Activated CD4-positive, alpha-beta T cell treated with anti-CD3 and anti-CD28 coated beads for 36 hours (primary cell): ENCODE measurements at regions not wholly inside any gene's neighbourhood (a gene's known extent, or its start where the extent isn't known, plus 50 kb on each side); places are given as distances from the start of the nearest gene placed in this dataset.
"Not testable (repeated sequence)": the region's sequence is repeated elsewhere in the genome, so short reads cannot be mapped to it uniquely, and the experiment has no call there.

Experiments used
- ATAC-seq: fragments of 200-7000 bp; cut with Tn5 transposase; one replicate; pipeline ENCODE4 v1.10.0; 2021; ENCODE audit warnings: mild to moderate bottlenecking, moderate library complexity
- CTCF ChIA-PET: fragments of 350-600 bp; sonication (Branson Sonifier 250); formaldehyde crosslinking; loops from one replicate; lab custom pipeline; 2021; ENCODE audit warnings: antibody characterized with exemption; lab: Charles Lee
- POLR2A ChIA-PET: fragments of 350-600 bp; sonication (Branson Sonifier 250); formaldehyde crosslinking; loops from one replicate; lab custom pipeline; 2021; ENCODE audit warnings: antibody characterized with exemption, inconsistent platforms; lab: Charles Lee
- DNase-seq: peaks from one replicate; pipeline ENCODE4 v3.0.0-alpha.2; 2020
- H3K27ac Mint-ChIP-seq: one replicate; pipeline ENCODE4 v1.8.0; 2021; ENCODE audit warnings: mixed read lengths
- H3K27me3 Mint-ChIP-seq: one replicate; pipeline ENCODE4 v1.8.0; 2021; ENCODE audit warnings: mixed read lengths
- H3K36me3 Mint-ChIP-seq: one replicate; pipeline ENCODE4 v1.8.0; 2021; ENCODE audit warnings: low read depth, mixed read lengths
- H3K4me1 Mint-ChIP-seq: one replicate; pipeline ENCODE4 v1.8.0; 2021; ENCODE audit warnings: mixed read lengths
- H3K4me3 Mint-ChIP-seq: one replicate; pipeline ENCODE4 v1.8.0; 2021; ENCODE audit warnings: mild to moderate bottlenecking, moderate library complexity, mixed read lengths
- H3K9me3 Mint-ChIP-seq: one replicate; pipeline ENCODE4 v1.8.0; 2021; ENCODE audit warnings: low read depth, mixed read lengths
- intact Hi-C, 2 experiments: fragments of 100-400 bp; cut with DNase I in 1 of 2; cut with micrococcal nuclease in 1 of 2; formaldehyde crosslinking; loops; one replicate each; pipeline versions ENCODE4 v1.14.2 to v1.15.1; 2022 to 2024; cut with DNase I, micrococcal nuclease

GRCh38 chr1:181222972-181223505 is 134.5 kb downstream of the IER5 start:
- no peak for DNase-seq
- Mint-ChIP-seq H3K27ac (no peak overlapping the region), H3K36me3 (no peaks in the 10 kb centered on the region), H3K9me3 (peaks cover 8% of the 10 kb centered on the region), H3K27me3 (peaks cover 4% of the 10 kb centered on the region), H3K4me3 (no peak overlapping the region), H3K4me1 (no peaks in the 10 kb centered on the region)
- intact Hi-C loops = no loop called here
- ATAC-seq = no peak
- POLR2A ChIA-PET = no interaction called here
- CTCF ChIA-PET = interaction anchor here (0.6 to 1.2 kb wide), 4 partner anchors 15 to 145 kb away, joined by 3 to 4 read pairs (median 3); no protein-coding TSS in a partner anchor

- intact Hi-C loops, H3K27me3 Mint-ChIP-seq, H3K36me3 Mint-ChIP-seq, POLR2A ChIA-PET, H3K4me1 Mint-ChIP-seq, ATAC-seq, DNase-seq, H3K4me3 Mint-ChIP-seq, CTCF ChIA-PET, H3K27ac Mint-ChIP-seq, H3K9me3 Mint-ChIP-seq: not testable (repeated sequence)
Observed at GRCh38 chr1:181226728-181227127, 138.2 kb downstream of the IER5 start.

GRCh38 chr1:181239086-181239485 is 150.6 kb downstream of the IER5 start:
- H3K4me1 Mint-ChIP-seq = no peaks in the 10 kb centered on the region
- no peak overlapping the region for H3K27ac Mint-ChIP-seq
- POLR2A ChIA-PET = no interaction called here
- H3K36me3 Mint-ChIP-seq = no peaks in the 10 kb centered on the region
- ATAC-seq (no peak), DNase-seq (no peak)
- intact Hi-C loops = no loop called here
- no peaks in the 10 kb centered on the region for H3K27me3 Mint-ChIP-seq
- CTCF ChIA-PET = interaction anchor here (1.5 kb wide), 1 partner anchor 842 kb away, joined by 3 read pairs; no protein-coding TSS in a partner anchor
- no peak overlapping the region for H3K4me3 Mint-ChIP-seq
- H3K9me3 Mint-ChIP-seq = no peaks in the 10 kb centered on the region

- H3K4me3 Mint-ChIP-seq, H3K36me3 Mint-ChIP-seq, H3K27me3 Mint-ChIP-seq, DNase-seq, H3K4me1 Mint-ChIP-seq, ATAC-seq, intact Hi-C loops, H3K27ac Mint-ChIP-seq, CTCF ChIA-PET, POLR2A ChIA-PET: not testable (repeated sequence)
- H3K9me3 Mint-ChIP-seq = peaks cover 15% of the 10 kb centered on the region
Observed at GRCh38 chr1:181246320-181246719, 157.8 kb downstream of the IER5 start.

DNA sequence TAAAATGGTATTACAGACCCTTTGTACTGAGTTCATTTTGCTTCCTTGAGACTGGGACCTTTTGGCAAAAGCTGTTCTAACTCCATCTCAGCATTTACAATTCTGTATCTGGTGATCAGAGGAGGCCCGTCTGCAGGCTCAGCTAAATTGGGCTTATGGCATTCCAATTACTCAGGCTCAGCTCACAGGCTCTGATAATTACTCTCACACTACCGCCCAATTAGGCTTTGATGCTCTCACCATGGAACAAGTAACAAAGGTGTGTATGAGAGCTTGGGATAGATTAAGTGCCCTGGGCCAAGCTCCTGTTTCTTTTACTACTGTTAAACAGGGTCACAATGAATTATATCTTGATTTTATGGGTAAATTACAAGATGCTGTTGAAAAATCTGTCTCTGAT is 159.9 kb downstream of the IER5 start:
- DNase-seq, H3K36me3 Mint-ChIP-seq, ATAC-seq, H3K27me3 Mint-ChIP-seq, H3K4me3 Mint-ChIP-seq, H3K4me1 Mint-ChIP-seq, POLR2A ChIA-PET, CTCF ChIA-PET, H3K27ac Mint-ChIP-seq, intact Hi-C loops: not testable (repeated sequence)
- H3K9me3 Mint-ChIP-seq = peaks cover 15% of the 10 kb centered on the region

DNA sequence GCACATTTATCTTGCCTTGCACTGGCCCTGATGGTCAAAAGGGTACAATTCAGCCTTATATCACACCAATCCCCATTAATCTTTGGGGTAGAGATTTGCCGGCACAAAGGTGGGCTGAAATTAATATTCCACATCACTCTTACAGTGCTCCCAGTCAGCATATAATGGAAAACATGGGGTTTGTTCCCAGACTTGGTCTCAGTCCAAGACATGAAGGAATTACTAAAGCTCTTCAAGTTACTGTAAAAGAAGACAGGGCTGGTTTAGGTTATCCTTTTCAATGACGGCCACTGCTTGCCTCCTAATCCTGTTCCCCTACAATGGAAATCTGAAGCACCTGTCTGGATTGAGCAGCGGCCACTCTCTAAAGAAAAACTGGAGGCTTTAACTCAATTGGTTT is 160.7 kb downstream of the IER5 start:
- no peak for ATAC-seq
- ChIA-PET POLR2A (no interaction called here), CTCF (no interaction called here)
- intact Hi-C loops = no loop called here
- Mint-ChIP-seq H3K27me3 (no peaks in the 10 kb centered on the region), H3K4me1 (no peaks in the 10 kb centered on the region), H3K4me3 (no peak overlapping the region), H3K27ac (no peak overlapping the region), H3K36me3 (no peaks in the 10 kb centered on the region), H3K9me3 (peaks cover 17% of the 10 kb centered on the region)
- no peak for DNase-seq

- H3K27me3 Mint-ChIP-seq = no peaks in the 10 kb centered on the region
- POLR2A ChIA-PET = no interaction called here
- DNase-seq = no peak
- H3K4me1 Mint-ChIP-seq = no peaks in the 10 kb centered on the region
- H3K27ac Mint-ChIP-seq = no peak overlapping the region
- no peak for ATAC-seq
- CTCF ChIA-PET = no interaction called here
- intact Hi-C loops = no loop called here
- H3K9me3 Mint-ChIP-seq = peaks cover 22% of the 10 kb centered on the region
- no peaks in the 10 kb centered on the region for H3K36me3 Mint-ChIP-seq
- no peak overlapping the region for H3K4me3 Mint-ChIP-seq
Observed at GRCh38 chr1:181250038-181250437, 161.5 kb downstream of the IER5 start.

DNA sequence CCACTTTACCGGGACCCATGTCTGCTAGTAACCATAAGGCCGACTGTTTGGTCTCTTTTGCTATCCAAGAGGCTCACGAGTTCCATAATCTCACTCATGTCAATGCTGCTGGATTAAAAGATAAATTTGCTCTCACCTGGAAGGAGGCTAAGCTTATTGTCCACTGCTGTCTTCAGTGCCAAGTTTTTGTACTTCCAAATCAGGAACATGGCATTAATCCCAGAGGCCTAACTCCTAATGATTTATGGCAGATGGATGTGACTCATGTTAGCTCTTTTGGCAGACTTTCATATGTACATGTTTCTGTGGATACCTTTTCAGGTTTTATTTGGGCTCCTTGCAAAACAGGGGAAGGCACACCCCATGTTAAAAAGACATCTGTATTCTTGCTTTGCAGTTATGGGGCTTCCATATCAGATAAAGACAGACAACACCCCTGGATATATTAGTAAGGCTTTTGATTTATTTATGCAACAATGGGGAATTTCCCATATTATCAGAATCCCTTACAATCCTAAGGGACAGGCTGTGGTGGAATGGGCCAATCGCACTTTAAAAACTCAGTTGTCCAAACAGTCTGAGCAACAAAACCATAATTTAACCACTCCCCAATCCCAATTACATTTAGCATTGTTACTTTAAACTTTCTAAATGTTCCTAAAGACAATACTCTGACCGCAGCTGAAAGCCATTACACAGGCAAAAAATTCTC is 162.7 kb downstream of the IER5 start:
- Mint-ChIP-seq H3K4me1 (no peaks in the 10 kb centered on the region), H3K27me3 (no peaks in the 10 kb centered on the region), H3K36me3 (no peaks in the 10 kb centered on the region), H3K4me3 (no peak overlapping the region), H3K9me3 (peaks cover 23% of the 10 kb centered on the region), H3K27ac (no peak overlapping the region)
- ChIA-PET POLR2A (no interaction called here), CTCF (no interaction called here)
- ATAC-seq = no peak
- no peak for DNase-seq
- intact Hi-C loops = no loop called here

DNA sequence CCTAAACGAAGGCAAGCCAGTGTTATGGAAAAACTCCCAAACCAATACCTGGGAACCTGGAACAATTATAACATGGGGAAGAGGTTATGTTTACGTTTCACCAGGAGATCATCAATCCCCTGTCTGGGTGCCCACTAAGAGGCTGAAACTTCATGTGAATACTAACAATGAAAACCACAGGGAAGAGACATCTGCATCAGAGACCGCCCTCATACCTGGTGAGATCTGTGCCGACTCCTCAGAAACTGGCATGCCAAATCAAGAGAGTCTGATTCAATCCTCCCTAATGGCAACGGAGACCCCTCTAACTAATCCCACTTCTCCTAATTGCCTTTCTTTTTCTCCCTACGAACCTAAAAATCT is 163.2 kb downstream of the IER5 start:
- ChIA-PET POLR2A (no interaction called here), CTCF (no interaction called here)
- no peak overlapping the region for H3K27ac Mint-ChIP-seq
- intact Hi-C loops = no loop called here
- ATAC-seq (no peak), DNase-seq (no peak)
- H3K9me3 Mint-ChIP-seq = peaks cover 19% of the 10 kb centered on the region
- H3K36me3 Mint-ChIP-seq = no peaks in the 10 kb centered on the region
- no peaks in the 10 kb centered on the region for H3K4me1 Mint-ChIP-seq
- H3K27me3 Mint-ChIP-seq = no peaks in the 10 kb centered on the region
- no peak overlapping the region for H3K4me3 Mint-ChIP-seq

GRCh38 chr1:181253601-181254000 is 165.1 kb downstream of the IER5 start:
- H3K27ac Mint-ChIP-seq, H3K36me3 Mint-ChIP-seq, H3K27me3 Mint-ChIP-seq, ATAC-seq, H3K9me3 Mint-ChIP-seq, H3K4me3 Mint-ChIP-seq, POLR2A ChIA-PET, intact Hi-C loops, H3K4me1 Mint-ChIP-seq, DNase-seq, CTCF ChIA-PET: not testable (repeated sequence)

- ATAC-seq = no peak
- CTCF ChIA-PET = no interaction called here
- Mint-ChIP-seq H3K9me3 (peaks cover 9% of the 10 kb centered on the region), H3K4me1 (no peaks in the 10 kb centered on the region), H3K36me3 (no peaks in the 10 kb centered on the region), H3K27me3 (no peaks in the 10 kb centered on the region), H3K4me3 (no peak overlapping the region), H3K27ac (no peak overlapping the region)
- no peak for DNase-seq
- POLR2A ChIA-PET = no interaction called here
- intact Hi-C loops = no loop called here
Observed at GRCh38 chr1:181255270-181255929, 166.9 kb downstream of the IER5 start.

DNA sequence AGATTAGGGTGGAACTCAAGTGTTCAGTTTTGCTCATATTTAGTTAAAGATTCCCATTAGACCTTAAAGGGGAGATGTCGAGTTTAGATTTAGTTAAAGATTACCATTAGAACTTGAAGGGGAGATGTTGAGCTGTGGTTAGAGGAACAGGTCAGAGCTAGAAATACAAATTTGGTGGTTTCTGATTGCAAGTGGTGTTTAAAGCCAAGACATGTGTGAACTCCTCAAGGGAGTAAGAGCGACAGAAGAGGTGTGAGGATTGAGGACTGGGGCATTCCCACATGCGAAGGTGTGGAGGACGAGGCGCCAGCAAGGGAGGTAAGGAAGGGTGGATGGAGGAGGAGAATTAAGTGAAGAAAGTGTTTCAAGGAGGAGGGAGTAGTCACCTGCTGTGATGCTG is 168.6 kb downstream of the IER5 start:
- ATAC-seq (no peak), DNase-seq (no peak)
- Mint-ChIP-seq H3K27me3 (no peaks in the 10 kb centered on the region), H3K4me1 (no peaks in the 10 kb centered on the region), H3K36me3 (no peaks in the 10 kb centered on the region), H3K27ac (no peak overlapping the region), H3K4me3 (no peak overlapping the region), H3K9me3 (peaks cover 9% of the 10 kb centered on the region)
- CTCF ChIA-PET = interaction anchor here (1.0 kb wide), 1 partner anchor 67 kb away, joined by 3 read pairs; no protein-coding TSS in a partner anchor
- POLR2A ChIA-PET = no interaction called here
- intact Hi-C loops = no loop called here
